Osteoblast (primary cell): ENCODE measurements at regions not wholly inside any gene's neighbourhood (a gene's known extent, or its start where the extent isn't known, plus 50 kb on each side); places are given as distances from the start of the nearest gene placed in this dataset.

Experiments used
- DNase-seq: peaks from one replicate; pipeline ENCODE4 v3.0.0; 2011; ENCODE audit warnings: low spot score, mixed read lengths; ENCODE audit not compliant: insufficient read length; ENCODE audit errors: missing footprints
- H2AFZ ChIP-seq: 2 replicates; pipeline ENCODE4 v1.6.0; 2011; ENCODE audit warnings: mild to moderate bottlenecking, low read length
- H3K27ac ChIP-seq: 2 replicates; pipeline ENCODE4 v1.5.1; 2011; ENCODE audit warnings: mild to moderate bottlenecking, low read depth, low read length, moderate library complexity
- H3K27me3 ChIP-seq: 2 replicates; pipeline ENCODE4 v1.6.0; 2012; ENCODE audit warnings: mild to moderate bottlenecking, control low read depth, inconsistent platforms, low read length, moderate library complexity; ENCODE audit not compliant: insufficient read depth
- H3K36me3 ChIP-seq: 2 replicates; pipeline ENCODE4 v1.5.1; 2011; ENCODE audit warnings: mild to moderate bottlenecking, low read length, control low read depth, moderate library complexity; ENCODE audit not compliant: insufficient read depth
- H3K4me1 ChIP-seq: 2 replicates; pipeline ENCODE4 v1.5.1; 2011; ENCODE audit warnings: mild to moderate bottlenecking, low read length, control low read depth, moderate library complexity; ENCODE audit not compliant: insufficient read depth
- H3K4me2 ChIP-seq: 2 replicates; pipeline ENCODE4 v1.6.0; 2011; ENCODE audit warnings: mild to moderate bottlenecking, low read length; ENCODE audit not compliant: insufficient read depth
- H3K4me3 ChIP-seq: fragments of 200-600 bp; sonication (generic); 3 replicates; pipeline ENCODE4 v1.5.1; 2012; ENCODE audit warnings: mild to moderate bottlenecking, low read length, inconsistent platforms; ENCODE audit not compliant: insufficient read depth
- H3K79me2 ChIP-seq: 2 replicates; pipeline ENCODE4 v1.6.0; 2012; ENCODE audit warnings: mild to moderate bottlenecking, low read length, control low read depth, inconsistent platforms; ENCODE audit not compliant: insufficient read depth
- H3K9me3 ChIP-seq: 2 replicates; pipeline ENCODE4 v1.5.1; 2011; ENCODE audit warnings: low read depth, low read length, control low read depth
- H4K20me1 ChIP-seq: 2 replicates; pipeline ENCODE4 v1.6.0; 2012; ENCODE audit warnings: mild to moderate bottlenecking, low read length, control low read depth; ENCODE audit not compliant: insufficient read depth
- CTCF ChIP-seq: IDR thresholded peaks from 2 replicates; pipeline ENCODE4 v1.5.1; 2011; ENCODE audit warnings: mild to moderate bottlenecking, low read depth, low read length, moderate library complexity; ENCODE audit errors: extremely low read depth

- Histone ChIP-seq H2AFZ (peak overlapping the region; percentile 5), H3K4me2 (no peak overlapping the region), H3K9me3 (no peaks in the 10 kb centered on the region), H3K27ac (peak overlapping the region; percentile 81), H3K4me1 (peaks cover 14% of the 10 kb centered on the region), H4K20me1 (no peaks in the 10 kb centered on the region), H3K4me3 (no peak overlapping the region), H3K27me3 (no peaks in the 10 kb centered on the region), H3K36me3 (no peaks in the 10 kb centered on the region), H3K79me2 (no peaks in the 10 kb centered on the region)
- peak; percentile 52 for DNase-seq
- no peak for TF ChIP-seq CTCF
Measured at GRCh38 chr7:155228894-155229293, 68.8 kb upstream of the INSIG1 start.

- Histone ChIP-seq H3K27ac (peak overlapping the region; percentile 81), H3K4me3 (no peak overlapping the region), H3K4me1 (peaks cover 14% of the 10 kb centered on the region), H3K79me2 (no peaks in the 10 kb centered on the region), H3K4me2 (peak overlapping the region; percentile 35), H3K9me3 (no peaks in the 10 kb centered on the region), H4K20me1 (no peaks in the 10 kb centered on the region), H3K27me3 (no peaks in the 10 kb centered on the region), H3K36me3 (no peaks in the 10 kb centered on the region), H2AFZ (no peak overlapping the region)
- peak; percentile 77 for DNase-seq
- no peak for TF ChIP-seq CTCF
Measured at GRCh38 chr7:155229548-155230168, 68.0 kb upstream of the INSIG1 start.

GRCh38 chr7:155230169-155230593 is 67.5 kb upstream of the INSIG1 start:
- Histone ChIP-seq H3K27ac (peak overlapping the region; percentile 81), H3K9me3 (no peaks in the 10 kb centered on the region), H3K36me3 (no peaks in the 10 kb centered on the region), H3K27me3 (no peaks in the 10 kb centered on the region), H3K4me1 (peaks cover 14% of the 10 kb centered on the region), H3K79me2 (no peaks in the 10 kb centered on the region), H2AFZ (no peak overlapping the region), H3K4me3 (no peak overlapping the region), H3K4me2 (peak overlapping the region; percentile 35), H4K20me1 (no peaks in the 10 kb centered on the region)
- DNase-seq: peak; percentile 100
- no peak for TF ChIP-seq CTCF

GRCh38 chr7:155231241-155231800 is 66.4 kb upstream of the INSIG1 start:
- H3K79me2 ChIP-seq: no peaks in the 10 kb centered on the region
- no peak overlapping the region for H3K4me3 ChIP-seq
- DNase-seq: peak; percentile 77
- H2AFZ ChIP-seq: no peak overlapping the region
- no peak overlapping the region for H3K27ac ChIP-seq
- H4K20me1 ChIP-seq: no peaks in the 10 kb centered on the region
- no peak for TF ChIP-seq CTCF
- no peak overlapping the region for H3K4me2 ChIP-seq
- no peaks in the 10 kb centered on the region for H3K36me3 ChIP-seq
- no peaks in the 10 kb centered on the region for H3K9me3 ChIP-seq
- peaks cover 14% of the 10 kb centered on the region for H3K4me1 ChIP-seq
- H3K27me3 ChIP-seq: no peaks in the 10 kb centered on the region
